ENCODE measurements at regions not wholly inside any gene's neighbourhood (a gene's known extent, or its start where the extent isn't known, plus 50 kb on each side); places are given as distances from the start of the nearest gene placed in this dataset.

- TF ChIP-seq ZNF274 (IDR thresholded peaks at IDR 0.05; ENCODE audit: low read depth, low read length): no peak
- TF ChIP-seq YY1 (IDR thresholded peaks at IDR 0.05; ENCODE audit: insufficient read depth, insufficient read length): no peak
Measured at GRCh38 chr13:61975001-61975400, 559.4 kb upstream of the PCDH20 start.
